Transverse colon (tissue), 4 donors: ENCODE measurements at regions not wholly inside any gene's neighbourhood (a gene's known extent, or its start where the extent isn't known, plus 50 kb on each side); places are given as distances from the start of the nearest gene placed in this dataset.

Experiments used
- DNase-seq: peaks from one replicate; pipeline ENCODE4 v3.0.0-alpha.2; 2019
- H3K27ac ChIP-seq, 4 donors: fragments of 200-600 bp; sonication (generic); 2 replicates each; pipeline ENCODE4 v1.5.1; 2016 to 2018; ENCODE audit warnings: inconsistent platforms in 4 of 4
- H3K27me3 ChIP-seq: fragments of 200-600 bp; sonication (generic); 2 replicates; pipeline ENCODE4 v1.5.1; 2017; ENCODE audit warnings: inconsistent platforms
- H3K36me3 ChIP-seq, 4 donors: fragments of 200-600 bp; sonication (generic); 2 replicates each; pipeline ENCODE4 v1.5.1; 2017 to 2019; ENCODE audit warnings: inconsistent platforms in 4 of 4
- H3K4me1 ChIP-seq, 4 donors: fragments of 200-600 bp; sonication (generic); 2 replicates each; pipeline ENCODE4 v1.5.1; 2017 to 2020; ENCODE audit warnings: inconsistent platforms in 4 of 4
- H3K4me3 ChIP-seq, 4 donors: fragments of 200-600 bp; sonication (generic); 1 replicate in 1 of 4; 2 replicates in 3 of 4; pipeline versions ENCODE4 v1.5.1 to v1.6.1; 2017 to 2019; ENCODE audit warnings: inconsistent platforms in 4 of 4
- H3K9me3 ChIP-seq, 2 donors: fragments of 200-600 bp; sonication (generic); 2 replicates each; pipeline ENCODE4 v1.5.1; 2017 to 2019; ENCODE audit warnings: inconsistent platforms in 2 of 2
- CTCF ChIP-seq, 5 experiments: fragments of 200-600 bp in 3 of 5; fragments of 450-650 bp in 2 of 5; sonication (generic) in 3 of 5; IDR thresholded peaks; 1 replicate in 2 of 5; 2 replicates in 3 of 5; pipeline ENCODE4 v1.5.1; 2016 to 2017; ENCODE audit warnings: antibody characterized with exemption in 5 of 5, inconsistent platforms in 3 of 5, mild to moderate bottlenecking in 2 of 5, moderate library complexity in 1 of 5
- EP300 ChIP-seq: sonication (generic); formaldehyde crosslinking; IDR thresholded peaks from one replicate; pipeline ENCODE4 v1.6.1; 2017; ENCODE audit warnings: antibody characterized with exemption, low read depth
- POLR2A ChIP-seq: fragments of 450-650 bp; IDR thresholded peaks from one replicate; pipeline ENCODE4 v1.6.1; 2016; ENCODE audit warnings: antibody characterized with exemption, mild to moderate bottlenecking, moderate library complexity
- POLR2AphosphoS5 ChIP-seq, 3 donors: sonication (generic); formaldehyde crosslinking; IDR thresholded peaks; one replicate each; pipeline ENCODE4 v1.6.1; 2016; ENCODE audit warnings: antibody characterized with exemption in 3 of 3
- WGBS, 2 donors: methylation state at CpG; one replicate each; pipeline ENCODE4 v1.1.5; 2018; ENCODE audit warnings: low coverage in 1 of 2; 5-methylcytosine and 5-hydroxymethylcytosine counted together
- in situ Hi-C, 4 donors: fragments of 200-750 bp; cut with MboI; loops; one replicate each; pipeline versions ENCODE4 v1.15.0 to v1.15.1; 2017; ENCODE audit warnings: low sequenced_read_pairs in 3 of 4, low pct_ligation_motif_present in 1 of 4, low pct_unique_long_range_greater_than_20kb in 1 of 4
- intact Hi-C: fragments of 100-400 bp; cut with DNase I; formaldehyde crosslinking; loops from one replicate; pipeline ENCODE4 v1.15.1; 2023; ENCODE audit warnings: low total_unique reads

GRCh38 chr2:128380061-128380889 is 61.6 kb upstream of the HS6ST1 start:
- WGBS, 2 donors, result 87% methylated on average over 27 of the region's 27 CpGs; no CpG with 5 or more reads in 1 of the 2 donors
- peak; percentile 3 for DNase-seq
- Histone ChIP-seq H3K36me3 (no peaks in the 10 kb centered on the region), H3K9me3 (no peaks in the 10 kb centered on the region), H3K4me3 (no peak overlapping the region), H3K4me1 (peaks cover 11 to 28% (median 12%) of the 10 kb centered on the region in 4 donors), H3K27me3 (no peaks in the 10 kb centered on the region), H3K27ac (peak overlapping the region in 2 of 4 donors; percentile 54 to 60)
- intact Hi-C loops, result no loop called here
- TF ChIP-seq EP300, result no peak
- no peak for TF ChIP-seq CTCF (IDR thresholded peaks at IDR 0.05)
- no peak for TF ChIP-seq POLR2A
- no peak for TF ChIP-seq POLR2AphosphoS5 (IDR thresholded peaks at IDR 0.05)
- in situ Hi-C loops, result no loop called here

- no peak overlapping the region for H3K4me3 ChIP-seq
- TF ChIP-seq POLR2AphosphoS5 (IDR thresholded peaks at IDR 0.05) (no peak), POLR2A (no peak), CTCF (IDR thresholded peaks at IDR 0.05) (no peak), EP300 (no peak)
- no peaks in the 10 kb centered on the region for H3K9me3 ChIP-seq
- intact Hi-C loops, result no loop called here
- WGBS, 2 donors, result 47 to 63% methylated on average over 3 to 18 of the region's 18 CpGs
- H3K27ac ChIP-seq, result no peak overlapping the region
- H3K36me3 ChIP-seq, result no peaks in the 10 kb centered on the region
- in situ Hi-C loops, result no loop called here
- peaks cover 6 to 28% (median 11%) of the 10 kb centered on the region in 4 donors for H3K4me1 ChIP-seq
- DNase-seq, result peak; percentile 5
- no peaks in the 10 kb centered on the region for H3K27me3 ChIP-seq
Measured at GRCh38 chr2:128380961-128381938, 62.6 kb upstream of the HS6ST1 start.

- peaks cover 0 to 16% (median 5%) of the 10 kb centered on the region in 4 donors for H3K4me1 ChIP-seq
- H3K27ac ChIP-seq, result no peak overlapping the region
- H3K27me3 ChIP-seq, result no peaks in the 10 kb centered on the region
- H3K4me3 ChIP-seq, result no peak overlapping the region
- DNase-seq, result no peak
- intact Hi-C loops, result no loop called here
- no peaks in the 10 kb centered on the region for H3K9me3 ChIP-seq
- in situ Hi-C loops, result no loop called here
- no peak for TF ChIP-seq EP300
- TF ChIP-seq CTCF (IDR thresholded peaks at IDR 0.05), result no peak
- no peak for TF ChIP-seq POLR2AphosphoS5 (IDR thresholded peaks at IDR 0.05)
- TF ChIP-seq POLR2A, result no peak
- H3K36me3 ChIP-seq, result no peaks in the 10 kb centered on the region
- 92% methylated on average over 10 of the region's 10 CpGs; no CpG with 5 or more reads in 1 of the 2 donors for whole genome bisulfite sequencing, 2 donors
Measured at GRCh38 chr2:128384446-128384845, 65.8 kb upstream of the HS6ST1 start.

GRCh38 chr2:128384956-128385355 is 66.3 kb upstream of the HS6ST1 start:
- Histone ChIP-seq H3K9me3 (no peaks in the 10 kb centered on the region), H3K4me3 (no peak overlapping the region), H3K36me3 (no peaks in the 10 kb centered on the region), H3K4me1 (peaks cover 0 to 11% (median 2%) of the 10 kb centered on the region in 4 donors), H3K27me3 (no peaks in the 10 kb centered on the region), H3K27ac (no peak overlapping the region)
- intact Hi-C loops (no loop called here), in situ Hi-C loops (no loop called here)
- 76 to 86% methylated on average over 1 to 9 of the region's 10 CpGs for WGBS, 2 donors
- DNase-seq, result no peak
- TF ChIP-seq EP300, result no peak
- no peak for TF ChIP-seq POLR2AphosphoS5 (IDR thresholded peaks at IDR 0.05)
- no peak for TF ChIP-seq CTCF (IDR thresholded peaks at IDR 0.05)
- no peak for TF ChIP-seq POLR2A
